Osteocyte (in vitro differentiated cells): ENCODE measurements at regions not wholly inside any gene's neighbourhood (a gene's known extent, or its start where the extent isn't known, plus 50 kb on each side); places are given as distances from the start of the nearest gene placed in this dataset.

Experiments
- DNase-seq: peaks from one replicate; pipeline ENCODE4 v3.0.0; 2021; ENCODE audit warnings: mixed read lengths; ENCODE audit not compliant: unreplicated experiment; ENCODE audit errors: extremely low spot score
- H3K27ac Mint-ChIP-seq: one replicate; pipeline ENCODE4 v1.8.0; 2021; ENCODE audit warnings: mild to moderate bottlenecking, mixed read lengths; ENCODE audit not compliant: unreplicated experiment
- H3K27me3 Mint-ChIP-seq: one replicate; pipeline ENCODE4 v1.8.0; 2021; ENCODE audit warnings: mixed read lengths; ENCODE audit not compliant: unreplicated experiment
- H3K36me3 Mint-ChIP-seq: one replicate; pipeline ENCODE4 v1.8.0; 2021; ENCODE audit warnings: mixed read lengths; ENCODE audit not compliant: unreplicated experiment
- H3K4me1 Mint-ChIP-seq: one replicate; pipeline ENCODE4 v1.8.0; 2021; ENCODE audit warnings: mixed read lengths; ENCODE audit not compliant: unreplicated experiment
- H3K4me3 Mint-ChIP-seq: one replicate; pipeline ENCODE4 v1.8.0; 2021; ENCODE audit warnings: mild to moderate bottlenecking, moderate library complexity, mixed read lengths; ENCODE audit not compliant: unreplicated experiment
- H3K9me3 Mint-ChIP-seq: one replicate; pipeline ENCODE4 v1.8.0; 2021; ENCODE audit warnings: mixed read lengths; ENCODE audit not compliant: unreplicated experiment
- CTCF ChIP-seq: fragments of 200-600 bp; sonication (generic); IDR thresholded peaks from 2 replicates; pipeline ENCODE4 v1.5.0; 2021; ENCODE audit warnings: antibody characterized with exemption, mild to moderate bottlenecking, moderate library complexity

GRCh38 chr5:68505917-68506860 lies 290.6 kb downstream of the PIK3R1 start:
- Mint-ChIP-seq H3K36me3 (no peaks in the 10 kb centered on the region), H3K27ac (peak overlapping the region; percentile 39), H3K4me3 (no peak overlapping the region), H3K27me3 (no peaks in the 10 kb centered on the region), H3K4me1 (peaks cover 22% of the 10 kb centered on the region), H3K9me3 (no peaks in the 10 kb centered on the region)
- no peak for TF ChIP-seq CTCF
- DNase-seq = no peak

- TF ChIP-seq CTCF = no peak
- Mint-ChIP-seq H3K4me3 (no peak overlapping the region), H3K9me3 (no peaks in the 10 kb centered on the region), H3K27ac (no peak overlapping the region), H3K27me3 (peaks cover 3% of the 10 kb centered on the region), H3K4me1 (no peaks in the 10 kb centered on the region), H3K36me3 (no peaks in the 10 kb centered on the region)
- DNase-seq = no peak
These were observed 300.0 kb downstream of the PIK3R1 start for GRCh38 chr5:68515514-68515913.

GRCh38 chr5:68518286-68518685 lies 302.7 kb downstream of the PIK3R1 start:
- DNase-seq = no peak
- no peak for TF ChIP-seq CTCF
- Mint-ChIP-seq H3K4me3 (no peak overlapping the region), H3K27me3 (peaks cover 3% of the 10 kb centered on the region), H3K4me1 (peaks cover 19% of the 10 kb centered on the region), H3K9me3 (no peaks in the 10 kb centered on the region), H3K27ac (no peak overlapping the region), H3K36me3 (no peaks in the 10 kb centered on the region)

GRCh38 chr5:68519143-68519542 lies 303.6 kb downstream of the PIK3R1 start:
- no peak for DNase-seq
- Mint-ChIP-seq H3K9me3 (no peaks in the 10 kb centered on the region), H3K4me3 (no peak overlapping the region), H3K4me1 (peaks cover 23% of the 10 kb centered on the region), H3K27me3 (peaks cover 3% of the 10 kb centered on the region), H3K27ac (no peak overlapping the region), H3K36me3 (no peaks in the 10 kb centered on the region)
- TF ChIP-seq CTCF = no peak

- H3K27ac Mint-ChIP-seq = no peak overlapping the region
- no peak for DNase-seq
- H3K27me3 Mint-ChIP-seq = no peaks in the 10 kb centered on the region
- no peak overlapping the region for H3K4me3 Mint-ChIP-seq
- no peak for TF ChIP-seq CTCF
- peaks cover 23% of the 10 kb centered on the region for H3K4me1 Mint-ChIP-seq
- H3K9me3 Mint-ChIP-seq = no peaks in the 10 kb centered on the region
- no peaks in the 10 kb centered on the region for H3K36me3 Mint-ChIP-seq
These were observed 306.2 kb downstream of the PIK3R1 start for GRCh38 chr5:68521776-68522175.
